H9 (cell line): ENCODE measurements at regions not wholly inside any gene's neighbourhood (a gene's known extent, or its start where the extent isn't known, plus 50 kb on each side); places are given as distances from the start of the nearest gene placed in this dataset.

ENCODE experiments used
- DNase-seq: peaks from one replicate; pipeline ENCODE4 v3.0.0-alpha.2; 2017
- H2AFZ ChIP-seq: one replicate; pipeline ENCODE4 v1.6.1; 2013; ENCODE audit warnings: mild to moderate bottlenecking, low read length, control low read depth, moderate library complexity
- H2AK5ac ChIP-seq: 2 replicates; pipeline ENCODE4 v1.6.1; 2013; ENCODE audit warnings: low read length, control low read depth, mixed read lengths; ENCODE audit not compliant: insufficient read length
- H2BK120ac ChIP-seq: one replicate; pipeline ENCODE4 v1.6.1; 2013; ENCODE audit warnings: low read depth, mild to moderate bottlenecking, low read length, control low read depth, inconsistent platforms; ENCODE audit not compliant: poor library complexity, severe bottlenecking
- H2BK12ac ChIP-seq: 2 replicates; pipeline ENCODE4 v1.6.1; 2013; ENCODE audit warnings: low read length, control low read depth, mixed read lengths, low read depth; ENCODE audit not compliant: insufficient read length
- H2BK15ac ChIP-seq: 2 replicates; pipeline ENCODE4 v1.6.1; 2013; ENCODE audit warnings: low read depth, low read length, control low read depth
- H2BK20ac ChIP-seq: one replicate; pipeline ENCODE4 v1.6.1; 2013; ENCODE audit warnings: low read depth, mild to moderate bottlenecking, low read length, control low read depth, inconsistent platforms; ENCODE audit not compliant: poor library complexity, severe bottlenecking
- H2BK5ac ChIP-seq: 2 replicates; pipeline ENCODE4 v1.6.1; 2013; ENCODE audit warnings: low read length, control low read depth, mixed read lengths; ENCODE audit not compliant: insufficient read length
- H3K14ac ChIP-seq: 2 replicates; pipeline ENCODE4 v1.6.1; 2013; ENCODE audit warnings: low read length, control low read depth; ENCODE audit not compliant: insufficient read depth
- H3K18ac ChIP-seq: 2 replicates; pipeline ENCODE4 v1.6.1; 2013; ENCODE audit warnings: low read depth, mild to moderate bottlenecking, mixed read lengths, low read length, control low read depth; ENCODE audit not compliant: insufficient read length
- H3K23ac ChIP-seq: 2 replicates; pipeline ENCODE4 v1.6.1; 2013; ENCODE audit warnings: low read length, control low read depth, mixed read lengths, low read depth; ENCODE audit not compliant: insufficient read length
- H3K23me2 ChIP-seq: 2 replicates; pipeline ENCODE4 v1.6.1; 2013; ENCODE audit warnings: low read depth, mild to moderate bottlenecking, mixed read lengths, low read length, control low read depth; ENCODE audit not compliant: insufficient read length, poor library complexity, severe bottlenecking
- H3K27ac ChIP-seq: 2 replicates; pipeline ENCODE4 v1.5.1; 2013; ENCODE audit warnings: low read length, control low read depth, mixed read lengths, low read depth; ENCODE audit not compliant: insufficient read length
- H3K27me3 ChIP-seq: 2 replicates; pipeline ENCODE4 v1.6.1; 2013; ENCODE audit warnings: low read length, control low read depth, inconsistent platforms; ENCODE audit not compliant: insufficient read depth
- H3K4ac ChIP-seq: 2 replicates; pipeline ENCODE4 v1.6.1; 2013; ENCODE audit warnings: low read depth, mild to moderate bottlenecking, control low read depth, inconsistent platforms, low read length, moderate library complexity
- H3K4me1 ChIP-seq: 2 replicates; pipeline ENCODE4 v1.6.1; 2013; ENCODE audit warnings: low read length, control low read depth, inconsistent platforms; ENCODE audit not compliant: insufficient read depth
- H3K4me2 ChIP-seq: 2 replicates; pipeline ENCODE4 v1.6.1; 2013; ENCODE audit warnings: low read length, control low read depth, mixed read lengths; ENCODE audit not compliant: insufficient read length, insufficient read depth
- H3K56ac ChIP-seq: 2 replicates; pipeline ENCODE4 v1.6.1; 2013; ENCODE audit warnings: low read depth, mild to moderate bottlenecking, mixed read lengths, low read length, control low read depth; ENCODE audit not compliant: insufficient read length
- H3K79me1 ChIP-seq: 2 replicates; pipeline ENCODE4 v1.6.1; 2013; ENCODE audit warnings: low read depth, mild to moderate bottlenecking, moderate library complexity, low read length, control low read depth, inconsistent platforms; ENCODE audit not compliant: insufficient read depth, poor library complexity, severe bottlenecking
- H3K79me2 ChIP-seq: 2 replicates; pipeline ENCODE4 v1.6.1; 2013; ENCODE audit warnings: low read length, control low read depth, inconsistent platforms; ENCODE audit not compliant: insufficient read depth
- H3K9ac ChIP-seq: 2 replicates; pipeline ENCODE4 v1.6.1; 2013; ENCODE audit warnings: low read length, control low read depth, mixed read lengths; ENCODE audit not compliant: insufficient read length; ENCODE audit errors: extremely low read depth
- H3K9me3 ChIP-seq: one replicate; pipeline ENCODE4 v1.6.1; 2013; ENCODE audit warnings: low read depth, low read length, inconsistent platforms; ENCODE audit not compliant: control insufficient read depth
- H3T11ph ChIP-seq: one replicate; pipeline ENCODE4 v1.6.1; 2013; ENCODE audit warnings: mild to moderate bottlenecking, low read length, control low read depth, inconsistent platforms
- H4K20me1 ChIP-seq: one replicate; pipeline ENCODE4 v1.6.1; 2013; ENCODE audit not compliant: control insufficient read depth, insufficient read length, insufficient read depth
- H4K5ac ChIP-seq: 2 replicates; pipeline ENCODE4 v1.6.1; 2013; ENCODE audit warnings: low read depth, mild to moderate bottlenecking, mixed read lengths, low read length, control low read depth; ENCODE audit not compliant: insufficient read length
- H4K8ac ChIP-seq: replicated peaks from 2 replicates; pipeline ENCODE4 v1.6.1; 2013; ENCODE audit warnings: low read length, control low read depth, mixed read lengths, low read depth; ENCODE audit not compliant: insufficient read length
- H4K91ac ChIP-seq: 2 replicates; pipeline ENCODE4 v1.6.1; 2013; ENCODE audit warnings: low read depth, mild to moderate bottlenecking, moderate library complexity, mixed read lengths, low read length, control low read depth; ENCODE audit not compliant: insufficient read length
- H3K27ac Mint-ChIP-seq, 3 experiments: 2 replicates in 2 of 3; 3 replicates in 1 of 3; pipeline ENCODE4 v1.8.0; 2020 to 2021; ENCODE audit warnings: mixed read lengths in 3 of 3, mild to moderate bottlenecking in 1 of 3, moderate library complexity in 1 of 3
- H3K27me3 Mint-ChIP-seq: 2 replicates; pipeline ENCODE4 v1.8.0; 2021; ENCODE audit warnings: low read depth, mild to moderate bottlenecking, moderate library complexity, mixed read lengths
- H3K36me3 Mint-ChIP-seq, 3 experiments: 2 replicates in 2 of 3; 3 replicates in 1 of 3; pipeline ENCODE4 v1.8.0; 2020 to 2021; ENCODE audit warnings: low read depth in 3 of 3, mixed read lengths in 3 of 3; ENCODE audit not compliant: insufficient read depth in 1 of 3
- H3K4me1 Mint-ChIP-seq, 2 experiments: 2 replicates each; pipeline ENCODE4 v1.8.0; 2020; ENCODE audit warnings: mixed read lengths in 2 of 2
- H3K4me3 Mint-ChIP-seq, 2 experiments: 2 replicates in 1 of 2; 3 replicates in 1 of 2; pipeline ENCODE4 v1.8.0; 2020 to 2021; ENCODE audit warnings: mild to moderate bottlenecking in 2 of 2, mixed read lengths in 2 of 2, moderate library complexity in 1 of 2
- H3K9me3 Mint-ChIP-seq, 2 experiments: 2 replicates in 1 of 2; 3 replicates in 1 of 2; pipeline ENCODE4 v1.8.0; 2020; ENCODE audit warnings: mild to moderate bottlenecking in 2 of 2, mixed read lengths in 2 of 2, moderate library complexity in 1 of 2
- CTCF ChIP-seq: fragments of 200-600 bp; sonication (generic); conservative IDR thresholded peaks from 3 replicates; pipeline ENCODE4 v1.8.0; 2021; ENCODE audit warnings: antibody characterized with exemption, mild to moderate bottlenecking
- WGBS: extraction: QIAGEN DNeasy Blood & Tissue Kit; methylation state at CpG from one replicate; pipeline ENCODE4 v1.1.7; 2013; ENCODE audit warnings: missing lambda C conversion rate, low lambda C conversion rate, mixed read lengths; ENCODE audit not compliant: insufficient read length; ENCODE audit errors: extremely low coverage; 5-methylcytosine and 5-hydroxymethylcytosine counted together

- Mint-ChIP-seq H3K4me3 (no peak overlapping the region), H3K36me3 (peaks cover 0 to 3% (median 0%) of the 10 kb centered on the region in 3 experiments; a peak in 2 of 7 replicates), H3K27ac (0 out of 7 replicates have a peak overlapping the region, but pooled peaks of 1 of the 3 experiments have one; percentile 6), H3K4me1 (no peaks in the 10 kb centered on the region; a peak in 1 of 4 replicates), H3K27me3 (peaks cover 2% of the 10 kb centered on the region; the same call in 1 of the 2 replicates), H3K9me3 (peaks cover 3% of the 10 kb centered on the region in 2 experiments; a peak in 3 of 5 replicates)
- Histone ChIP-seq H3K56ac (no peak overlapping the region), H3K4me1 (no peaks in the 10 kb centered on the region), H2BK5ac (no peak overlapping the region), H4K20me1 (no peaks in the 10 kb centered on the region), H3K79me2 (no peaks in the 10 kb centered on the region), H3K23ac (no peak overlapping the region), H3K27me3 (no peaks in the 10 kb centered on the region), H2BK20ac (no peak overlapping the region), H2BK120ac (no peak overlapping the region), H2BK15ac (no peak overlapping the region), H4K91ac (no peak overlapping the region), H3K27ac (no peak overlapping the region), H2BK12ac (no peak overlapping the region), H4K5ac (no peak overlapping the region), H2AFZ (no peak overlapping the region), H3T11ph (no peak overlapping the region), H3K18ac (no peak overlapping the region), H3K4me2 (no peak overlapping the region), H3K9ac (no peak overlapping the region), H3K9me3 (no peaks in the 10 kb centered on the region), H3K79me1 (no peaks in the 10 kb centered on the region), H3K23me2 (no peaks in the 10 kb centered on the region), H3K14ac (no peak overlapping the region), H4K8ac (no peak overlapping the region), H3K4ac (no peak overlapping the region), H2AK5ac (no peak overlapping the region)
- no CpG with 5 or more reads among the region's 1 CpG for WGBS
- DNase-seq: no peak
- no peak for TF ChIP-seq CTCF
Observed at GRCh38 chr18:45458033-45458432, 157.2 kb upstream of the SLC14A2 start.
